ENCODE measurements at regions not wholly inside any gene's neighbourhood (a gene's known extent, or its start where the extent isn't known, plus 50 kb on each side); places are given as distances from the start of the nearest gene placed in this dataset.

DNA sequence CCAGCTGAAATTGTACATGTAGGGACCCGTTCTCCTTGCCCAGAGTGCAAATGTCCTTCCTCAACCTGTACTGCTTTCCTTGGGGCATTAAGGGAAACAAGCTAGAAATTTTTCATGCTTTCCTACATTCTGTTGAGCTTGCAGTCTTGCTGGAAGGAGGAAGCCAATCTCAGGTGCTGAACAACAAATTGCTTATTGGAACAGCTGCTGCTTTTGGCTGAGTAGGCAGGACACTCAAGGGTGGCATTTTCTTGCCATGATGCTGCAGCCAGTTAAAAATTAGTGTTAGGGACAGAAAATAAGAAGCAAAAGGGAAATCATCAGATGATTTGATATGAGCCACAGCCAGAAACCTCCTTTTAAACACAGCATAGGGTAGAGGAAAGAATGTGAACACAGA is 223.7 kb downstream of the QDPR start:
- TF ChIP-seq CTCF (IDR thresholded peaks at IDR 0.05) (no peak), POLR2A (IDR thresholded peaks at IDR 0.05) (no peak)

Data from breast epithelium (tissue), 3 donors.